Thyroid gland (tissue), 4 donors: ENCODE measurements at regions not wholly inside any gene's neighbourhood (a gene's known extent, or its start where the extent isn't known, plus 50 kb on each side); places are given as distances from the start of the nearest gene placed in this dataset.

Experiments used
- DNase-seq, 2 donors: peaks; one replicate each; pipeline ENCODE4 v3.0.0-alpha.2; 2019
- H3K27ac ChIP-seq, 3 donors: fragments of 200-600 bp; sonication (generic); 1 replicate in 2 of 3; 2 replicates in 1 of 3; pipeline ENCODE4 v1.5.1; 2016 to 2019; ENCODE audit warnings: mild to moderate bottlenecking in 1 of 3, moderate library complexity in 1 of 3
- H3K27me3 ChIP-seq: fragments of 200-600 bp; sonication (generic); one replicate; pipeline ENCODE4 v1.5.1; 2019
- H3K36me3 ChIP-seq, 2 donors: fragments of 200-600 bp; sonication (generic); one replicate each; pipeline ENCODE4 v1.5.1; 2016 to 2019
- H3K4me1 ChIP-seq, 2 donors: fragments of 200-600 bp; sonication (generic); one replicate each; pipeline ENCODE4 v1.5.1; 2017 to 2019
- H3K4me3 ChIP-seq, 3 donors: fragments of 200-600 bp; sonication (generic); replicated peaks in 1 of 3; 1 replicate in 2 of 3; 2 replicates in 1 of 3; pipeline ENCODE4 v1.5.1; 2016; ENCODE audit warnings: mild to moderate bottlenecking in 1 of 3
- H3K9me3 ChIP-seq: fragments of 200-600 bp; sonication (generic); one replicate; pipeline ENCODE4 v1.5.1; 2017
- POLR2A ChIP-seq, 2 donors: fragments of 450-650 bp; IDR thresholded peaks; one replicate each; pipeline ENCODE4 v1.6.1; 2017; ENCODE audit warnings: antibody characterized with exemption in 2 of 2, mild to moderate bottlenecking in 2 of 2, moderate library complexity in 1 of 2
- WGBS, 2 donors: methylation state at CpG; one replicate each; pipeline ENCODE4 v1.1.5; 2017; 5-methylcytosine and 5-hydroxymethylcytosine counted together
- intact Hi-C: fragments of 100-400 bp; cut with DNase I; formaldehyde crosslinking; loops from one replicate; pipeline ENCODE4 v1.15.1; 2023
- TF ChIP-seq, protein P1 (sequence below), 6 experiments: fragments of 200-600 bp in 3 of 6; fragments of 450-650 bp in 3 of 6; sonication (generic) in 3 of 6; IDR thresholded peaks; one replicate each; pipeline ENCODE4 v1.5.1; 2016 to 2019; ENCODE audit warnings: antibody characterized with exemption in 6 of 6, mild to moderate bottlenecking in 2 of 6, inconsistent platforms in 1 of 6, moderate library complexity in 1 of 6

DNA sequence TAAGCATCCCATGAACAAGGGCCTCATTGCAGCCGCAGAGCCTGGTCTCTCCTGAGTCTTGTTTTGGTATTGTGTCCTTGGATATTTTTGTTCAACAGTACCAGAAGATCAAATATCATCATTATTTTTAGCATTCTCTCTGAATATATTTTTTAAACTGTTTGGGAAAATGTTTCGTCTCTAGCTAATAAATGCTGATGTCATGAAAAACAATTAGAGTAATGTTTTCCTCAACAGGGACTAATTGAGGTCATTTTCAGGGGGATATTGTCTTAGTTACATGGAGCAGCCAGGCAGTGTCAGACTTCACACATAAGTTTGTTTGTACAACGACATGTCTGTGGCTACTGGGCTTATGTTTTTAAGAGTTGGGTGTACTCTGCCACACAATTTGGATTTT, 805.3 kb upstream of the SOX9 start:
- intact Hi-C loops = no loop called here
- Histone ChIP-seq H3K36me3 (no peaks in the 10 kb centered on the region), H3K9me3 (no peaks in the 10 kb centered on the region), H3K27me3 (no peaks in the 10 kb centered on the region), H3K27ac (no peak overlapping the region), H3K4me1 (no peaks in the 10 kb centered on the region), H3K4me3 (no peak overlapping the region)
- 71 to 83% methylated on average over 3 of the region's 3 CpGs for WGBS, 2 donors
- no peak for DNase-seq
- TF ChIP-seq, protein P1, sequence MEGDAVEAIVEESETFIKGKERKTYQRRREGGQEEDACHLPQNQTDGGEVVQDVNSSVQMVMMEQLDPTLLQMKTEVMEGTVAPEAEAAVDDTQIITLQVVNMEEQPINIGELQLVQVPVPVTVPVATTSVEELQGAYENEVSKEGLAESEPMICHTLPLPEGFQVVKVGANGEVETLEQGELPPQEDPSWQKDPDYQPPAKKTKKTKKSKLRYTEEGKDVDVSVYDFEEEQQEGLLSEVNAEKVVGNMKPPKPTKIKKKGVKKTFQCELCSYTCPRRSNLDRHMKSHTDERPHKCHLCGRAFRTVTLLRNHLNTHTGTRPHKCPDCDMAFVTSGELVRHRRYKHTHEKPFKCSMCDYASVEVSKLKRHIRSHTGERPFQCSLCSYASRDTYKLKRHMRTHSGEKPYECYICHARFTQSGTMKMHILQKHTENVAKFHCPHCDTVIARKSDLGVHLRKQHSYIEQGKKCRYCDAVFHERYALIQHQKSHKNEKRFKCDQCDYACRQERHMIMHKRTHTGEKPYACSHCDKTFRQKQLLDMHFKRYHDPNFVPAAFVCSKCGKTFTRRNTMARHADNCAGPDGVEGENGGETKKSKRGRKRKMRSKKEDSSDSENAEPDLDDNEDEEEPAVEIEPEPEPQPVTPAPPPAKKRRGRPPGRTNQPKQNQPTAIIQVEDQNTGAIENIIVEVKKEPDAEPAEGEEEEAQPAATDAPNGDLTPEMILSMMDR (IDR thresholded peaks at IDR 0.05) = no peak
- no peak for TF ChIP-seq POLR2A (IDR thresholded peaks at IDR 0.05)

DNA sequence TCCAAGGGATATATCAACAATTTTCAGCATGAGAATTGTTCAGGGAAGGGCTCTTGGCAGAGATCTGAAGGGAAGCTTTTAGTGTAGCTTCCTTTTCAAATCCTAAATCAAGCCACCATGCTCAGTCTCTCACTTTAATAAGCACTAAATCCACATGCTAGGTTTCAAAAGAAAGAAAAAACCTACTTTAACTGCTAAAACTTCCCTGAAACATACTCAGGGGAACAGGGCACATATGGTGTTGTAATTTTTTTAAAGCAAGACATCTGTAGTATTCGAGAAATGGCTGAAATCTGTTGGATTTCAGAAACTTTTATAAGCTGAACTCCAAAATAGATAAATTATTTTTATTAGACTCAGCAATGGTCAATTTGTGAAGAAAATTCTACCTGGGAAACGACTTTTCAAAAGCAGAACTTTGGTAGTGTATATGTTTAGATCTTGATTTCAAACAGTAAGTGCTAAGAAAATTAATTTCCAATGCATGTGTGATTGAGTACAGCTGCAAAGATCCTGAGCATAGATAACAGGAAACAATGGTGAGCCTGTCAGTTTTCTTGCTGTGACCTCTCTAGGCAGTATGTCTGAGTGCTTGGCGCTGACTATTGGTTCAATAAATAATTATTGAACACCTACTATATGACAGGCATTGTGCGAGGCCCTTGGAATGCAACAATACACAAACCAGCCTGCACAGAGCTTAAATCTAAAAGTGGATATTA, 804.5 kb upstream of the SOX9 start:
- TF ChIP-seq POLR2A (IDR thresholded peaks at IDR 0.05) = no peak
- TF ChIP-seq, protein P1 (IDR thresholded peaks at IDR 0.05) = no peak
- Histone ChIP-seq H3K27ac (no peak overlapping the region), H3K4me1 (no peaks in the 10 kb centered on the region), H3K27me3 (no peaks in the 10 kb centered on the region), H3K36me3 (no peaks in the 10 kb centered on the region), H3K9me3 (no peaks in the 10 kb centered on the region), H3K4me3 (no peak overlapping the region)
- intact Hi-C loops = no loop called here
- no peak for DNase-seq
- WGBS, 2 donors = 80 to 88% methylated on average over 4 of the region's 4 CpGs

GRCh38 chr17:71320009-71320796, 800.6 kb upstream of the SOX9 start:
- Histone ChIP-seq H3K4me3 (no peak overlapping the region), H3K4me1 (no peaks in the 10 kb centered on the region), H3K27me3 (no peaks in the 10 kb centered on the region), H3K9me3 (no peaks in the 10 kb centered on the region), H3K27ac (no peak overlapping the region), H3K36me3 (no peaks in the 10 kb centered on the region)
- DNase-seq = no peak
- intact Hi-C loops = no loop called here
- TF ChIP-seq, protein P1 (IDR thresholded peaks at IDR 0.05) = no peak
- TF ChIP-seq POLR2A (IDR thresholded peaks at IDR 0.05) = no peak
- WGBS, 2 donors = 83 to 87% methylated on average over 6 of the region's 6 CpGs

DNA sequence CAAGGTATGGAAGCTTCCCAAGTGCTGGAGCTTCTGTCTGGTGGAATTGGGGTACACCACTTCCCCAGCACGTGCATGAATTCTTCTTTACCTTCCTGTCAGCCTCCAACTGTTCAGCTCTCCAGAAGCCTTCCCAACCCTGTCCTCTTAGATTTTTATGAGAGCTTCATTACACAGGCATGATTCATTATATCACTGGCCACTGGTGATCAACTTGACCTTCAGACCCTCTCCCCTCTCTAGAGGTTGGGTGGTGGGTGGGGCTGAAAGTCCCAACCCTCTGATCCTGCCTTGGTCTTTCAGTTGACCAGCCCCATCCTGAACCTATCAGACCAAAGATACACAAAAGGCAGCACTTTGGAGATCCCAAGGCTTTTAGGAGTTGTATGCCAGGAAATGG, 795.7 kb upstream of the SOX9 start:
- Histone ChIP-seq H3K36me3 (no peaks in the 10 kb centered on the region), H3K4me3 (no peak overlapping the region), H3K27me3 (no peaks in the 10 kb centered on the region), H3K4me1 (no peaks in the 10 kb centered on the region), H3K9me3 (no peaks in the 10 kb centered on the region), H3K27ac (no peak overlapping the region)
- intact Hi-C loops = no loop called here
- WGBS, 2 donors = 81 to 93% methylated on average over 1 of the region's 1 CpG
- DNase-seq = no peak
- TF ChIP-seq, protein P1 (IDR thresholded peaks at IDR 0.05) = no peak
- TF ChIP-seq POLR2A (IDR thresholded peaks at IDR 0.05) = no peak

DNA sequence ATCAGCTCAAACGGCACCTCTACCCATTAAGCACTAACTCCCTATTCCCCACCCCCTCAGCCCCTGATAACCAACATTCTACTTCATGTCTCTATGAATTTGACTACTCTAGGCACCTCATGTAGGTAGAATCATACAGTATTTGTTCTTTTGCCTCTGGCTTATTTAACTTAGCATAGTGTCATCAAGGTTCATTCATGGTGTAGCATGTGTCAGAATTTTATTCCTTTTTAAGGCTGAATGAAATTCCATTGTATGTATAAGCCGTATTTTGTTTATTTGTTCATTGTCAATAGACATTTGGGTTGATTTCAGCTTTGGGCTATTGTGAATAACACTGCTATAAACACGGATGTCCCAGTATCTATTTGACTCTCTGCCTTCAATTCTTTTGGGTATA, 794.9 kb upstream of the SOX9 start:
- Histone ChIP-seq H3K4me1 (no peaks in the 10 kb centered on the region), H3K27me3 (no peaks in the 10 kb centered on the region), H3K4me3 (no peak overlapping the region), H3K27ac (no peak overlapping the region), H3K36me3 (no peaks in the 10 kb centered on the region), H3K9me3 (no peaks in the 10 kb centered on the region)
- WGBS, 2 donors = 85 to 87% methylated on average over 3 of the region's 3 CpGs
- no peak for TF ChIP-seq POLR2A (IDR thresholded peaks at IDR 0.05)
- TF ChIP-seq, protein P1 (IDR thresholded peaks at IDR 0.05) = no peak
- no peak for DNase-seq
- intact Hi-C loops = no loop called here
